CD4-positive, alpha-beta T cell treated with Interleukin-15 for 1 hour (primary cell): ENCODE measurements at regions not wholly inside any gene's neighbourhood (a gene's known extent, or its start where the extent isn't known, plus 50 kb on each side); places are given as distances from the start of the nearest gene placed in this dataset.
"Not testable (repeated sequence)": the region's sequence is repeated elsewhere in the genome, so short reads cannot be mapped to it uniquely, and the experiment has no call there.

ENCODE experiments used
- DNase-seq: peaks from one replicate; pipeline ENCODE4 v3.0.0-alpha.2; 2020

- DNase-seq = no peak
Measured at GRCh38 chr15:95734422-95735316, 595.8 kb upstream of the NR2F2 start.

GRCh38 chr15:95737060-95737459 is 593.4 kb upstream of the NR2F2 start:
- no peak for DNase-seq

- no peak for DNase-seq
Measured at GRCh38 chr15:95739131-95739530, 591.4 kb upstream of the NR2F2 start.

GRCh38 chr15:95741830-95742229 is 588.7 kb upstream of the NR2F2 start:
- DNase-seq = no peak

- no peak for DNase-seq
Measured at GRCh38 chr15:95742256-95742655, 588.2 kb upstream of the NR2F2 start.

- no peak for DNase-seq
Measured at GRCh38 chr15:95742836-95743235, 587.7 kb upstream of the NR2F2 start.

- DNase-seq = no peak
Measured at GRCh38 chr15:95757171-95757570, 573.3 kb upstream of the NR2F2 start.

- no peak for DNase-seq
Measured at GRCh38 chr15:95758451-95758850, 572.0 kb upstream of the NR2F2 start.

GRCh38 chr15:95758851-95759250 is 571.6 kb upstream of the NR2F2 start:
- DNase-seq = no peak

- DNase-seq = no peak
Measured at GRCh38 chr15:95760508-95760907, 570.0 kb upstream of the NR2F2 start.

GRCh38 chr15:95761501-95762165 is 568.9 kb upstream of the NR2F2 start:
- DNase-seq = no peak

GRCh38 chr15:95763426-95763825 is 567.1 kb upstream of the NR2F2 start:
- DNase-seq = no peak

- no peak for DNase-seq
Measured at GRCh38 chr15:95765161-95765560, 565.3 kb upstream of the NR2F2 start.

GRCh38 chr15:95770196-95770595 is 560.3 kb upstream of the NR2F2 start:
- no peak for DNase-seq

GRCh38 chr15:95772982-95773381 is 557.5 kb upstream of the NR2F2 start:
- DNase-seq = no peak

GRCh38 chr15:95784508-95784907 is 546.0 kb upstream of the NR2F2 start:
- DNase-seq = no peak

- DNase-seq = not testable (repeated sequence)
Measured at GRCh38 chr15:95785276-95785675, 545.2 kb upstream of the NR2F2 start.

GRCh38 chr15:95793231-95793630 is 537.3 kb upstream of the NR2F2 start:
- DNase-seq = no peak

GRCh38 chr15:95795386-95795785 is 535.1 kb upstream of the NR2F2 start:
- no peak for DNase-seq

- no peak for DNase-seq
Measured at GRCh38 chr15:95799286-95800200, 531.0 kb upstream of the NR2F2 start.

GRCh38 chr15:95804484-95804883 is 526.0 kb upstream of the NR2F2 start:
- no peak for DNase-seq

GRCh38 chr15:95812491-95812890 is 518.0 kb upstream of the NR2F2 start:
- no peak for DNase-seq

GRCh38 chr15:95814908-95815307 is 515.6 kb upstream of the NR2F2 start:
- DNase-seq = no peak
